GM20000 (cell line): ENCODE measurements at regions not wholly inside any gene's neighbourhood (a gene's known extent, or its start where the extent isn't known, plus 50 kb on each side); places are given as distances from the start of the nearest gene placed in this dataset.

Experiments used
- DNase-seq: peaks from one replicate; pipeline ENCODE4 v3.0.0; 2012; ENCODE audit warnings: low spot score
- CTCF ChIP-seq: IDR thresholded peaks from 2 replicates; pipeline ENCODE4 v1.5.1; 2012; ENCODE audit warnings: mild to moderate bottlenecking, control low read depth; ENCODE audit errors: extremely low read depth, missing control alignments

- DNase-seq: no peak
- no peak for TF ChIP-seq CTCF
These were observed 405.9 kb upstream of the ZNF385D start for GRCh38 chr3:22156868-22157267.

DNA sequence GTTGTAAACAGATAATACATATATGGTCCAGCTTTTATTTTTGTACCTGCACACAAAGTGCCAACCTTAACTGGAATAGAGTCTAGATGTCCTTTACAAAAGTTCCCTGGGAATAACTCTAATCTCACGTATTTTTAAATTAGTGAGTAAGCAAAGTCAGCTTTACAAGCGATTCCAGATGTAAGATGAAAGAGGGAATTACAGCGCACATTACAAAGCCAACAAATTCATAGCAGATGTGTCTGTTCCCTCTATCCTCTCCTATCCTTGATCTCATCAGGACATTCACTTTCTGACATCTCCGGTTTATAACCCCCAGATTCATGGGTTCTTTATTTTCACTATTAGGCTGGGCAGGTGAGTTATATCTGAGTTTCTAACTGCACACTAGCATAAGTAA lies 406.8 kb upstream of the ZNF385D start:
- TF ChIP-seq CTCF: no peak
- no peak for DNase-seq

DNA sequence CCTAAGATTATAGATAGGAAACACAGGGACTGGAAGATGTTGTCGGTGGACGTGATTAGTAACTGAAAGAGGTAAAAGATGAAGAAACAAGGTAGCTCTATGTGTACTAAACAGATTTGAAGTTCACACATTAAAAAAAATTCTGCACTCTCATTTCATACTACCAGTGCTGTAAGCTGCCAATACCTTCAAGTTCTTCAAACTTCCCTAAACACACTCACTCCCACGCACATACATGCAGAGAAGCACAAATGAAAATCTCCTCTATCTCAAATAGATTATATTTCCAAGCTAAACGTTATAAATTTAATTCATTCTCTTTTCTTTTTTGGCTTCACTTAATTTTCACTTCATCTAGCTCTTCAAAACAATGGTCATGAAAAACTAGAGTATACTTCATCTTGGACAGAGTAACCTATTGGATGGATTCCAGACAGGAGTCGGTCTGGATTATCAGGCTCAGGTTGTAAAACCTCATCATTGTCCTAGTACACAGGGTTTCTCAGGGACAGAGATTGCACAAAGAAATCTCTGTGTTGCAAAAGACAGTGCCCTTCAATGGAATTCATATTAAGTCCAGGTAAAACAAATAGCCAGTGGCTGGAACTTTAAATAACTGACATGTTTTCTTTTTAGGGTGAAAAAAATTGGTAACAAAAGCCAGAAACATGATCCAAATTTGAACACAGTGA lies 408.1 kb upstream of the ZNF385D start:
- DNase-seq: no peak

GRCh38 chr3:22161315-22161714 lies 410.3 kb upstream of the ZNF385D start:
- no peak for TF ChIP-seq CTCF
- no peak for DNase-seq

More for the DNA sequence above, 408.1 kb upstream of the ZNF385D start:
- no peak for TF ChIP-seq CTCF

- TF ChIP-seq CTCF: no peak
- no peak for DNase-seq
These were observed 419.4 kb upstream of the ZNF385D start for GRCh38 chr3:22170370-22170769.

- TF ChIP-seq CTCF: no peak
- no peak for DNase-seq
These were observed 422.0 kb upstream of the ZNF385D start for GRCh38 chr3:22172964-22173363.

GRCh38 chr3:22175947-22176346 lies 424.9 kb upstream of the ZNF385D start:
- no peak for TF ChIP-seq CTCF
- DNase-seq: no peak
